WTC11 (cell line): ENCODE measurements at regions not wholly inside any gene's neighbourhood (a gene's known extent, or its start where the extent isn't known, plus 50 kb on each side); places are given as distances from the start of the nearest gene placed in this dataset.

Source experiments
- ATAC-seq: fragments of 200-7000 bp; cut with Tn5 transposase; 2 replicates; pipeline ENCODE4 v1.10.0; 2021; ENCODE audit warnings: mild to moderate bottlenecking, moderate library complexity
- CTCF ChIA-PET: fragments of 300-600 bp; sonication (Branson Sonifier 250); formaldehyde crosslinking; loops from one replicate; lab custom pipeline; 2021; ENCODE audit warnings: antibody characterized with exemption; lab: Charles Lee
- POLR2A ChIA-PET: fragments of 350-600 bp; sonication (Branson Sonifier 250); formaldehyde crosslinking; loops from one replicate; lab custom pipeline; 2021; ENCODE audit warnings: antibody characterized with exemption; lab: Charles Lee
- DNase-seq: peaks from one replicate; pipeline ENCODE4 v3.0.0; 2021; ENCODE audit warnings: low spot score
- H3K27ac Mint-ChIP-seq: 2 replicates; pipeline ENCODE4 v1.8.0; 2021; ENCODE audit warnings: mixed read lengths
- H3K27me3 Mint-ChIP-seq: 2 replicates; pipeline ENCODE4 v1.8.0; 2021; ENCODE audit warnings: low read depth, mild to moderate bottlenecking, moderate library complexity, mixed read lengths
- H3K36me3 Mint-ChIP-seq: 2 replicates; pipeline ENCODE4 v1.8.0; 2021; ENCODE audit warnings: mixed read lengths
- H3K4me1 Mint-ChIP-seq: 2 replicates; pipeline ENCODE4 v1.8.0; 2022; ENCODE audit warnings: mixed read lengths
- H3K4me3 Mint-ChIP-seq: 2 replicates; pipeline ENCODE4 v1.8.0; 2021; ENCODE audit warnings: mild to moderate bottlenecking, moderate library complexity, mixed read lengths
- H3K9me3 Mint-ChIP-seq: 2 replicates; pipeline ENCODE4 v1.8.0; 2021; ENCODE audit warnings: mixed read lengths
- ATF1 ChIP-seq: sonication (generic); formaldehyde crosslinking; IDR thresholded peaks from 2 replicates; pipeline ENCODE4 v1.8.1; 2023; ENCODE audit warnings: mild to moderate bottlenecking, moderate library complexity, missing genetic modification reagents
- ATF3 ChIP-seq: sonication (generic); formaldehyde crosslinking; conservative IDR thresholded peaks from 2 replicates; pipeline ENCODE4 v1.8.1; 2022; ENCODE audit warnings: mild to moderate bottlenecking, missing genetic modification reagents
- E2F4 ChIP-seq: sonication (generic); formaldehyde crosslinking; IDR thresholded peaks from 2 replicates; pipeline ENCODE4 v1.8.1; 2022; ENCODE audit warnings: low read depth, mild to moderate bottlenecking, moderate library complexity, missing genetic modification reagents, borderline replicate concordance
- E2F5 ChIP-seq: sonication (generic); formaldehyde crosslinking; IDR thresholded peaks from 2 replicates; pipeline ENCODE4 v1.8.1; 2022; ENCODE audit warnings: mild to moderate bottlenecking, moderate library complexity, missing genetic modification reagents
- EMX1 ChIP-seq: fragments of 250-450 bp; sonication (Bioruptor Pico); IDR thresholded peaks from 2 replicates; pipeline ENCODE4 v1.8.0; 2021; ENCODE audit warnings: mild to moderate bottlenecking
- FOXJ3 ChIP-seq: sonication (generic); formaldehyde crosslinking; IDR thresholded peaks from 2 replicates; pipeline ENCODE4 v1.9.0; 2021; ENCODE audit warnings: missing genetic modification reagents, mild to moderate bottlenecking, borderline replicate concordance
- FOXP4 ChIP-seq: sonication (generic); formaldehyde crosslinking; IDR thresholded peaks from 2 replicates; pipeline ENCODE4 v1.8.0; 2022; ENCODE audit warnings: mild to moderate bottlenecking, missing genetic modification reagents
- NFE2L1 ChIP-seq: sonication (generic); formaldehyde crosslinking; IDR thresholded peaks from 2 replicates; pipeline ENCODE4 v1.8.1; 2023; ENCODE audit warnings: missing genetic modification reagents
- NFYB ChIP-seq: sonication (generic); formaldehyde crosslinking; conservative IDR thresholded peaks from 2 replicates; pipeline ENCODE4 v1.8.0; 2022; ENCODE audit warnings: low read depth, missing genetic modification reagents
- NR3C1 ChIP-seq: sonication (generic); formaldehyde crosslinking; conservative IDR thresholded peaks from 2 replicates; pipeline ENCODE4 v1.8.1; 2023; ENCODE audit warnings: low read depth, mild to moderate bottlenecking, missing genetic modification reagents
- OVOL2 ChIP-seq: fragments of 250-450 bp; sonication (Bioruptor Pico); IDR thresholded peaks from 2 replicates; pipeline ENCODE4 v1.9.0; 2021; ENCODE audit warnings: mild to moderate bottlenecking, borderline replicate concordance
- ZNF263 ChIP-seq: sonication (generic); formaldehyde crosslinking; IDR thresholded peaks from 2 replicates; pipeline ENCODE4 v1.8.1; 2022; ENCODE audit warnings: low read depth, mild to moderate bottlenecking, moderate library complexity, missing genetic modification reagents
- ZNF416 ChIP-seq: fragments of 250-450 bp; sonication (Bioruptor Pico); IDR thresholded peaks from 2 replicates; pipeline ENCODE4 v1.9.0; 2021; ENCODE audit warnings: mild to moderate bottlenecking, inconsistent platforms
- TF ChIP-seq, protein P1 (sequence below): sonication (generic); formaldehyde crosslinking; IDR thresholded peaks from 2 replicates; pipeline ENCODE4 v1.8.1; 2022; ENCODE audit warnings: missing genetic modification reagents, borderline replicate concordance
- TF ChIP-seq, protein P2 (sequence below): fragments of 250-450 bp; sonication (Bioruptor Pico); IDR thresholded peaks from 2 replicates; pipeline ENCODE4 v1.9.0; 2021; ENCODE audit warnings: mild to moderate bottlenecking, borderline replicate concordance
- TF ChIP-seq, protein P3 (sequence below): fragments of 250-450 bp; sonication (Bioruptor Pico); IDR thresholded peaks from 2 replicates; pipeline ENCODE4 v1.9.0; 2021; ENCODE audit warnings: mild to moderate bottlenecking
- TF ChIP-seq, protein P4 (sequence below): fragments of 250-450 bp; sonication (Bioruptor Pico); IDR thresholded peaks from 2 replicates; pipeline ENCODE4 v2.1.2; 2022; ENCODE audit warnings: mild to moderate bottlenecking, moderate library complexity
- TF ChIP-seq, protein P5 (sequence below): sonication (generic); formaldehyde crosslinking; IDR thresholded peaks from 2 replicates; pipeline ENCODE4 v1.8.1; 2023; ENCODE audit warnings: mild to moderate bottlenecking, moderate library complexity, missing genetic modification reagents

DNA sequence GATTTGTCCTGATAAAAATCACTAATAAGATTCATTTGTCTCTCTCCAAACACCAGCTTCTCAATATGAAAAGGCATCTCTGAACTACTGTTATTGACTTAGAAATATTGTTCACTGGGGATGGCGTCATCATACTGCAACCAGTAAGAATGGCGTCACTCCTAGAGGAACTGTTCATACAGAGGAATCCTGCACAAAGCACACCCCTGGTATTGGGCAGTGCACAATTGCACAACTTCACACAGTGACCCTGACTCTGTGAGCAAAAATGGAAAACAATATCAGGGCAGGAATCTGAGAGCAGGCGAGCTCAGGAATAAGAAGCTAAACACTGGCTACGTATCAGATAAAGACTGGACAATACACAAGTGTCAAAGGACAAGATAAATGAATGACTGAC, 66.7 kb upstream of the PNPLA4 start:
- Mint-ChIP-seq H3K9me3 (no peaks in the 10 kb centered on the region; the same call in 1 of the 2 replicates), H3K27me3 (no peaks in the 10 kb centered on the region; the same call in 1 of the 2 replicates), H3K4me1 (no peaks in the 10 kb centered on the region), H3K27ac (no peak overlapping the region), H3K36me3 (no peaks in the 10 kb centered on the region), H3K4me3 (no peak overlapping the region)
- ChIA-PET POLR2A (no interaction called here), CTCF (no interaction called here)
- ATAC-seq (no peak), DNase-seq (no peak)
- TF ChIP-seq ZNF416 (CRISPR knock-in tag) (no peak), NFYB (CRISPR knock-in tag) (no peak), ATF3 (no peak), FOXJ3 (CRISPR knock-in tag) (no peak), FOXP4 (CRISPR knock-in tag) (no peak), EMX1 (CRISPR knock-in tag) (no peak), ZNF263 (CRISPR knock-in tag) (no peak), NR3C1 (no peak), OVOL2 (CRISPR knock-in tag) (no peak), E2F5 (CRISPR knock-in tag) (no peak), ATF1 (CRISPR knock-in tag) (no peak), E2F4 (CRISPR knock-in tag) (no peak), NFE2L1 (CRISPR knock-in tag) (no peak)
- TF ChIP-seq, protein P1, sequence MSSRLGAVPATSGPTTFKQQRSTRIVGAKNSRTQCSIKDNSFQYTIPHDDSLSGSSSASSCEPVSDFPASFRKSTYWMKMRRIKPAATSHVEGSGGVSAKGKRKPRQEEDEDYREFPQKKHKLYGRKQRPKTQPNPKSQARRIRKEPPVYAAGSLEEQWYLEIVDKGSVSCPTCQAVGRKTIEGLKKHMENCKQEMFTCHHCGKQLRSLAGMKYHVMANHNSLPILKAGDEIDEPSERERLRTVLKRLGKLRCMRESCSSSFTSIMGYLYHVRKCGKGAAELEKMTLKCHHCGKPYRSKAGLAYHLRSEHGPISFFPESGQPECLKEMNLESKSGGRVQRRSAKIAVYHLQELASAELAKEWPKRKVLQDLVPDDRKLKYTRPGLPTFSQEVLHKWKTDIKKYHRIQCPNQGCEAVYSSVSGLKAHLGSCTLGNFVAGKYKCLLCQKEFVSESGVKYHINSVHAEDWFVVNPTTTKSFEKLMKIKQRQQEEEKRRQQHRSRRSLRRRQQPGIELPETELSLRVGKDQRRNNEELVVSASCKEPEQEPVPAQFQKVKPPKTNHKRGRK (CRISPR knock-in tag) = no peak
- TF ChIP-seq, protein P2, sequence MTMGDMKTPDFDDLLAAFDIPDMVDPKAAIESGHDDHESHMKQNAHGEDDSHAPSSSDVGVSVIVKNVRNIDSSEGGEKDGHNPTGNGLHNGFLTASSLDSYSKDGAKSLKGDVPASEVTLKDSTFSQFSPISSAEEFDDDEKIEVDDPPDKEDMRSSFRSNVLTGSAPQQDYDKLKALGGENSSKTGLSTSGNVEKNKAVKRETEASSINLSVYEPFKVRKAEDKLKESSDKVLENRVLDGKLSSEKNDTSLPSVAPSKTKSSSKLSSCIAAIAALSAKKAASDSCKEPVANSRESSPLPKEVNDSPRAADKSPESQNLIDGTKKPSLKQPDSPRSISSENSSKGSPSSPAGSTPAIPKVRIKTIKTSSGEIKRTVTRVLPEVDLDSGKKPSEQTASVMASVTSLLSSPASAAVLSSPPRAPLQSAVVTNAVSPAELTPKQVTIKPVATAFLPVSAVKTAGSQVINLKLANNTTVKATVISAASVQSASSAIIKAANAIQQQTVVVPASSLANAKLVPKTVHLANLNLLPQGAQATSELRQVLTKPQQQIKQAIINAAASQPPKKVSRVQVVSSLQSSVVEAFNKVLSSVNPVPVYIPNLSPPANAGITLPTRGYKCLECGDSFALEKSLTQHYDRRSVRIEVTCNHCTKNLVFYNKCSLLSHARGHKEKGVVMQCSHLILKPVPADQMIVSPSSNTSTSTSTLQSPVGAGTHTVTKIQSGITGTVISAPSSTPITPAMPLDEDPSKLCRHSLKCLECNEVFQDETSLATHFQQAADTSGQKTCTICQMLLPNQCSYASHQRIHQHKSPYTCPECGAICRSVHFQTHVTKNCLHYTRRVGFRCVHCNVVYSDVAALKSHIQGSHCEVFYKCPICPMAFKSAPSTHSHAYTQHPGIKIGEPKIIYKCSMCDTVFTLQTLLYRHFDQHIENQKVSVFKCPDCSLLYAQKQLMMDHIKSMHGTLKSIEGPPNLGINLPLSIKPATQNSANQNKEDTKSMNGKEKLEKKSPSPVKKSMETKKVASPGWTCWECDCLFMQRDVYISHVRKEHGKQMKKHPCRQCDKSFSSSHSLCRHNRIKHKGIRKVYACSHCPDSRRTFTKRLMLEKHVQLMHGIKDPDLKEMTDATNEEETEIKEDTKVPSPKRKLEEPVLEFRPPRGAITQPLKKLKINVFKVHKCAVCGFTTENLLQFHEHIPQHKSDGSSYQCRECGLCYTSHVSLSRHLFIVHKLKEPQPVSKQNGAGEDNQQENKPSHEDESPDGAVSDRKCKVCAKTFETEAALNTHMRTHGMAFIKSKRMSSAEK (CRISPR knock-in tag) = no peak
- TF ChIP-seq, protein P3, sequence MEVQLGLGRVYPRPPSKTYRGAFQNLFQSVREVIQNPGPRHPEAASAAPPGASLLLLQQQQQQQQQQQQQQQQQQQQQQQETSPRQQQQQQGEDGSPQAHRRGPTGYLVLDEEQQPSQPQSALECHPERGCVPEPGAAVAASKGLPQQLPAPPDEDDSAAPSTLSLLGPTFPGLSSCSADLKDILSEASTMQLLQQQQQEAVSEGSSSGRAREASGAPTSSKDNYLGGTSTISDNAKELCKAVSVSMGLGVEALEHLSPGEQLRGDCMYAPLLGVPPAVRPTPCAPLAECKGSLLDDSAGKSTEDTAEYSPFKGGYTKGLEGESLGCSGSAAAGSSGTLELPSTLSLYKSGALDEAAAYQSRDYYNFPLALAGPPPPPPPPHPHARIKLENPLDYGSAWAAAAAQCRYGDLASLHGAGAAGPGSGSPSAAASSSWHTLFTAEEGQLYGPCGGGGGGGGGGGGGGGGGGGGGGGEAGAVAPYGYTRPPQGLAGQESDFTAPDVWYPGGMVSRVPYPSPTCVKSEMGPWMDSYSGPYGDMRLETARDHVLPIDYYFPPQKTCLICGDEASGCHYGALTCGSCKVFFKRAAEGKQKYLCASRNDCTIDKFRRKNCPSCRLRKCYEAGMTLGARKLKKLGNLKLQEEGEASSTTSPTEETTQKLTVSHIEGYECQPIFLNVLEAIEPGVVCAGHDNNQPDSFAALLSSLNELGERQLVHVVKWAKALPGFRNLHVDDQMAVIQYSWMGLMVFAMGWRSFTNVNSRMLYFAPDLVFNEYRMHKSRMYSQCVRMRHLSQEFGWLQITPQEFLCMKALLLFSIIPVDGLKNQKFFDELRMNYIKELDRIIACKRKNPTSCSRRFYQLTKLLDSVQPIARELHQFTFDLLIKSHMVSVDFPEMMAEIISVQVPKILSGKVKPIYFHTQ = no peak
- TF ChIP-seq, protein P4, sequence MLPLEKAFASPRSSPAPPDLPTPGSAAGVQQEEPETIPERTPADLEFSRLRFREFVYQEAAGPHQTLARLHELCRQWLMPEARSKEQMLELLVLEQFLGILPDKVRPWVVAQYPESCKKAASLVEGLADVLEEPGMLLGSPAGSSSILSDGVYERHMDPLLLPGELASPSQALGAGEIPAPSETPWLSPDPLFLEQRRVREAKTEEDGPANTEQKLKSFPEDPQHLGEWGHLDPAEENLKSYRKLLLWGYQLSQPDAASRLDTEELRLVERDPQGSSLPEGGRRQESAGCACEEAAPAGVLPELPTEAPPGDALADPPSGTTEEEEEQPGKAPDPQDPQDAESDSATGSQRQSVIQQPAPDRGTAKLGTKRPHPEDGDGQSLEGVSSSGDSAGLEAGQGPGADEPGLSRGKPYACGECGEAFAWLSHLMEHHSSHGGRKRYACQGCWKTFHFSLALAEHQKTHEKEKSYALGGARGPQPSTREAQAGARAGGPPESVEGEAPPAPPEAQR (CRISPR knock-in tag) = no peak
- TF ChIP-seq, protein P5, sequence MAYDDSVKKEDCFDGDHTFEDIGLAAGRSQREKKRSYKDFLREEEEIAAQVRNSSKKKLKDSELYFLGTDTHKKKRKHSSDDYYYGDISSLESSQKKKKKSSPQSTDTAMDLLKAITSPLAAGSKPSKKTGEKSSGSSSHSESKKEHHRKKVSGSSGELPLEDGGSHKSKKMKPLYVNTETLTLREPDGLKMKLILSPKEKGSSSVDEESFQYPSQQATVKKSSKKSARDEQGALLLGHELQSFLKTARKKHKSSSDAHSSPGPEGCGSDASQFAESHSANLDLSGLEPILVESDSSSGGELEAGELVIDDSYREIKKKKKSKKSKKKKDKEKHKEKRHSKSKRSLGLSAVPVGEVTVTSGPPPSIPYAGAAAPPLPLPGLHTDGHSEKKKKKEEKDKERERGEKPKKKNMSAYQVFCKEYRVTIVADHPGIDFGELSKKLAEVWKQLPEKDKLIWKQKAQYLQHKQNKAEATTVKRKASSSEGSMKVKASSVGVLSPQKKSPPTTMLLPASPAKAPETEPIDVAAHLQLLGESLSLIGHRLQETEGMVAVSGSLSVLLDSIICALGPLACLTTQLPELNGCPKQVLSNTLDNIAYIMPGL (CRISPR knock-in tag) = no peak
- TF ChIP-seq, all 79 proteins: peak for 0
